H9 (cell line): ENCODE measurements at regions not wholly inside any gene's neighbourhood (a gene's known extent, or its start where the extent isn't known, plus 50 kb on each side); places are given as distances from the start of the nearest gene placed in this dataset.

ENCODE experiments used
- DNase-seq: peaks from one replicate; pipeline ENCODE4 v3.0.0-alpha.2; 2017
- H2AFZ ChIP-seq: one replicate; pipeline ENCODE4 v1.6.1; 2013; ENCODE audit warnings: mild to moderate bottlenecking, low read length, control low read depth, moderate library complexity
- H2AK5ac ChIP-seq: 2 replicates; pipeline ENCODE4 v1.6.1; 2013; ENCODE audit warnings: low read length, control low read depth, mixed read lengths; ENCODE audit not compliant: insufficient read length
- H2BK120ac ChIP-seq: one replicate; pipeline ENCODE4 v1.6.1; 2013; ENCODE audit warnings: low read depth, mild to moderate bottlenecking, low read length, control low read depth, inconsistent platforms; ENCODE audit not compliant: poor library complexity, severe bottlenecking
- H2BK12ac ChIP-seq: 2 replicates; pipeline ENCODE4 v1.6.1; 2013; ENCODE audit warnings: low read length, control low read depth, mixed read lengths, low read depth; ENCODE audit not compliant: insufficient read length
- H2BK15ac ChIP-seq: 2 replicates; pipeline ENCODE4 v1.6.1; 2013; ENCODE audit warnings: low read depth, low read length, control low read depth
- H2BK20ac ChIP-seq: one replicate; pipeline ENCODE4 v1.6.1; 2013; ENCODE audit warnings: low read depth, mild to moderate bottlenecking, low read length, control low read depth, inconsistent platforms; ENCODE audit not compliant: poor library complexity, severe bottlenecking
- H2BK5ac ChIP-seq: 2 replicates; pipeline ENCODE4 v1.6.1; 2013; ENCODE audit warnings: low read length, control low read depth, mixed read lengths; ENCODE audit not compliant: insufficient read length
- H3K14ac ChIP-seq: 2 replicates; pipeline ENCODE4 v1.6.1; 2013; ENCODE audit warnings: low read length, control low read depth; ENCODE audit not compliant: insufficient read depth
- H3K18ac ChIP-seq: 2 replicates; pipeline ENCODE4 v1.6.1; 2013; ENCODE audit warnings: low read depth, mild to moderate bottlenecking, mixed read lengths, low read length, control low read depth; ENCODE audit not compliant: insufficient read length
- H3K23ac ChIP-seq: 2 replicates; pipeline ENCODE4 v1.6.1; 2013; ENCODE audit warnings: low read length, control low read depth, mixed read lengths, low read depth; ENCODE audit not compliant: insufficient read length
- H3K23me2 ChIP-seq: 2 replicates; pipeline ENCODE4 v1.6.1; 2013; ENCODE audit warnings: low read depth, mild to moderate bottlenecking, mixed read lengths, low read length, control low read depth; ENCODE audit not compliant: insufficient read length, poor library complexity, severe bottlenecking
- H3K27ac ChIP-seq: 2 replicates; pipeline ENCODE4 v1.5.1; 2013; ENCODE audit warnings: low read length, control low read depth, mixed read lengths, low read depth; ENCODE audit not compliant: insufficient read length
- H3K27me3 ChIP-seq: 2 replicates; pipeline ENCODE4 v1.6.1; 2013; ENCODE audit warnings: low read length, control low read depth, inconsistent platforms; ENCODE audit not compliant: insufficient read depth
- H3K4ac ChIP-seq: 2 replicates; pipeline ENCODE4 v1.6.1; 2013; ENCODE audit warnings: low read depth, mild to moderate bottlenecking, control low read depth, inconsistent platforms, low read length, moderate library complexity
- H3K4me1 ChIP-seq: 2 replicates; pipeline ENCODE4 v1.6.1; 2013; ENCODE audit warnings: low read length, control low read depth, inconsistent platforms; ENCODE audit not compliant: insufficient read depth
- H3K4me2 ChIP-seq: 2 replicates; pipeline ENCODE4 v1.6.1; 2013; ENCODE audit warnings: low read length, control low read depth, mixed read lengths; ENCODE audit not compliant: insufficient read length, insufficient read depth
- H3K56ac ChIP-seq: 2 replicates; pipeline ENCODE4 v1.6.1; 2013; ENCODE audit warnings: low read depth, mild to moderate bottlenecking, mixed read lengths, low read length, control low read depth; ENCODE audit not compliant: insufficient read length
- H3K79me1 ChIP-seq: 2 replicates; pipeline ENCODE4 v1.6.1; 2013; ENCODE audit warnings: low read depth, mild to moderate bottlenecking, moderate library complexity, low read length, control low read depth, inconsistent platforms; ENCODE audit not compliant: insufficient read depth, poor library complexity, severe bottlenecking
- H3K79me2 ChIP-seq: 2 replicates; pipeline ENCODE4 v1.6.1; 2013; ENCODE audit warnings: low read length, control low read depth, inconsistent platforms; ENCODE audit not compliant: insufficient read depth
- H3K9ac ChIP-seq: 2 replicates; pipeline ENCODE4 v1.6.1; 2013; ENCODE audit warnings: low read length, control low read depth, mixed read lengths; ENCODE audit not compliant: insufficient read length; ENCODE audit errors: extremely low read depth
- H3K9me3 ChIP-seq: one replicate; pipeline ENCODE4 v1.6.1; 2013; ENCODE audit warnings: low read depth, low read length, inconsistent platforms; ENCODE audit not compliant: control insufficient read depth
- H3T11ph ChIP-seq: one replicate; pipeline ENCODE4 v1.6.1; 2013; ENCODE audit warnings: mild to moderate bottlenecking, low read length, control low read depth, inconsistent platforms
- H4K20me1 ChIP-seq: one replicate; pipeline ENCODE4 v1.6.1; 2013; ENCODE audit not compliant: control insufficient read depth, insufficient read length, insufficient read depth
- H4K5ac ChIP-seq: 2 replicates; pipeline ENCODE4 v1.6.1; 2013; ENCODE audit warnings: low read depth, mild to moderate bottlenecking, mixed read lengths, low read length, control low read depth; ENCODE audit not compliant: insufficient read length
- H4K8ac ChIP-seq: replicated peaks from 2 replicates; pipeline ENCODE4 v1.6.1; 2013; ENCODE audit warnings: low read length, control low read depth, mixed read lengths, low read depth; ENCODE audit not compliant: insufficient read length
- H4K91ac ChIP-seq: 2 replicates; pipeline ENCODE4 v1.6.1; 2013; ENCODE audit warnings: low read depth, mild to moderate bottlenecking, moderate library complexity, mixed read lengths, low read length, control low read depth; ENCODE audit not compliant: insufficient read length
- H3K27ac Mint-ChIP-seq, 3 experiments: 2 replicates in 2 of 3; 3 replicates in 1 of 3; pipeline ENCODE4 v1.8.0; 2020 to 2021; ENCODE audit warnings: mixed read lengths in 3 of 3, mild to moderate bottlenecking in 1 of 3, moderate library complexity in 1 of 3
- H3K27me3 Mint-ChIP-seq: 2 replicates; pipeline ENCODE4 v1.8.0; 2021; ENCODE audit warnings: low read depth, mild to moderate bottlenecking, moderate library complexity, mixed read lengths
- H3K36me3 Mint-ChIP-seq, 3 experiments: 2 replicates in 2 of 3; 3 replicates in 1 of 3; pipeline ENCODE4 v1.8.0; 2020 to 2021; ENCODE audit warnings: low read depth in 3 of 3, mixed read lengths in 3 of 3; ENCODE audit not compliant: insufficient read depth in 1 of 3
- H3K4me1 Mint-ChIP-seq, 2 experiments: 2 replicates each; pipeline ENCODE4 v1.8.0; 2020; ENCODE audit warnings: mixed read lengths in 2 of 2
- H3K4me3 Mint-ChIP-seq, 2 experiments: 2 replicates in 1 of 2; 3 replicates in 1 of 2; pipeline ENCODE4 v1.8.0; 2020 to 2021; ENCODE audit warnings: mild to moderate bottlenecking in 2 of 2, mixed read lengths in 2 of 2, moderate library complexity in 1 of 2
- H3K9me3 Mint-ChIP-seq, 2 experiments: 2 replicates in 1 of 2; 3 replicates in 1 of 2; pipeline ENCODE4 v1.8.0; 2020; ENCODE audit warnings: mild to moderate bottlenecking in 2 of 2, mixed read lengths in 2 of 2, moderate library complexity in 1 of 2
- CTCF ChIP-seq: fragments of 200-600 bp; sonication (generic); conservative IDR thresholded peaks from 3 replicates; pipeline ENCODE4 v1.8.0; 2021; ENCODE audit warnings: antibody characterized with exemption, mild to moderate bottlenecking
- WGBS: extraction: QIAGEN DNeasy Blood & Tissue Kit; methylation state at CpG from one replicate; pipeline ENCODE4 v1.1.7; 2013; ENCODE audit warnings: missing lambda C conversion rate, low lambda C conversion rate, mixed read lengths; ENCODE audit not compliant: insufficient read length; ENCODE audit errors: extremely low coverage; 5-methylcytosine and 5-hydroxymethylcytosine counted together

GRCh38 chr10:9228771-9229170 is 1174.3 kb downstream of the GATA3 start:
- Histone ChIP-seq H4K5ac (no peak overlapping the region), H3K18ac (no peak overlapping the region), H3K79me1 (no peaks in the 10 kb centered on the region), H3K79me2 (no peaks in the 10 kb centered on the region), H4K20me1 (no peaks in the 10 kb centered on the region), H2BK20ac (no peak overlapping the region), H2BK15ac (no peak overlapping the region), H3T11ph (no peak overlapping the region), H3K4me1 (no peaks in the 10 kb centered on the region), H3K23ac (no peak overlapping the region), H3K27ac (no peak overlapping the region), H3K23me2 (no peaks in the 10 kb centered on the region), H3K9ac (no peak overlapping the region), H3K27me3 (no peaks in the 10 kb centered on the region), H4K91ac (no peak overlapping the region), H3K4ac (no peak overlapping the region), H2BK5ac (no peak overlapping the region), H3K14ac (no peak overlapping the region), H4K8ac (no peak overlapping the region), H2BK120ac (no peak overlapping the region), H2AK5ac (no peak overlapping the region), H2AFZ (no peak overlapping the region), H3K9me3 (no peaks in the 10 kb centered on the region), H3K4me2 (no peak overlapping the region), H3K56ac (no peak overlapping the region), H2BK12ac (no peak overlapping the region)
- Mint-ChIP-seq H3K4me1 (peaks cover 0 to 4% of the 10 kb centered on the region in 2 experiments; a peak in 1 of 4 replicates), H3K27ac (no peak overlapping the region), H3K9me3 (no peaks in the 10 kb centered on the region), H3K4me3 (no peak overlapping the region), H3K27me3 (peaks cover 2% of the 10 kb centered on the region; the same call in 1 of the 2 replicates), H3K36me3 (no peaks in the 10 kb centered on the region)
- TF ChIP-seq CTCF: no peak
- WGBS: no CpG with 5 or more reads among the region's 1 CpG
- no peak for DNase-seq
